GM23338 (cell line): ENCODE measurements at regions not wholly inside any gene's neighbourhood (a gene's known extent, or its start where the extent isn't known, plus 50 kb on each side); places are given as distances from the start of the nearest gene placed in this dataset.

Experiments used
- ATAC-seq: fragments of 200-7000 bp; cut with Tn5 transposase; 3 replicates; pipeline ENCODE4 v1.9.1; 2020
- DNase-seq: peaks from one replicate; pipeline ENCODE4 v3.0.0-alpha.2; 2015; ENCODE audit warnings: low spot score
- H2AFZ ChIP-seq: fragments of 200-600 bp; sonication (generic); 2 replicates; pipeline ENCODE4 v1.8.0; 2016; ENCODE audit warnings: antibody characterized with exemption, mild to moderate bottlenecking, moderate library complexity
- H3F3A ChIP-seq: fragments of 200-600 bp; sonication (generic); replicated peaks from 2 replicates; pipeline ENCODE4 v1.8.0; 2017; ENCODE audit warnings: antibody characterized with exemption, mixed run types, low read depth
- H3K27ac ChIP-seq: fragments of 200-600 bp; sonication (generic); 2 replicates; pipeline ENCODE4 v1.6.1; 2016; ENCODE audit warnings: low read depth
- H3K27me3 ChIP-seq: fragments of 200-600 bp; sonication (generic); 2 replicates; pipeline ENCODE4 v1.8.0; 2016; ENCODE audit warnings: mild to moderate bottlenecking, mixed run types, moderate library complexity; ENCODE audit not compliant: insufficient read depth
- H3K36me3 ChIP-seq: fragments of 200-600 bp; sonication (generic); 2 replicates; pipeline ENCODE4 v1.8.0; 2016; ENCODE audit warnings: mild to moderate bottlenecking; ENCODE audit not compliant: insufficient read depth
- H3K4me1 ChIP-seq: fragments of 200-600 bp; sonication (generic); 2 replicates; pipeline ENCODE4 v1.8.0; 2016; ENCODE audit warnings: mild to moderate bottlenecking, moderate library complexity; ENCODE audit not compliant: insufficient read depth
- H3K4me2 ChIP-seq: fragments of 200-600 bp; sonication (generic); 2 replicates; pipeline ENCODE4 v1.7.1; 2017; ENCODE audit warnings: mixed run types
- H3K4me3 ChIP-seq: fragments of 200-600 bp; sonication (generic); 2 replicates; pipeline ENCODE4 v1.6.1; 2016; ENCODE audit warnings: mixed run types
- H3K79me2 ChIP-seq: fragments of 200-600 bp; sonication (generic); replicated peaks from 2 replicates; pipeline ENCODE4 v1.8.0; 2017; ENCODE audit warnings: mild to moderate bottlenecking; ENCODE audit not compliant: insufficient read depth
- H3K9me2 ChIP-seq: fragments of 200-600 bp; sonication (generic); 2 replicates; pipeline ENCODE4 v1.8.0; 2017; ENCODE audit not compliant: insufficient read depth
- H4K20me1 ChIP-seq: fragments of 200-600 bp; sonication (generic); replicated peaks from 2 replicates; pipeline ENCODE4 v1.8.0; 2017; ENCODE audit warnings: mild to moderate bottlenecking; ENCODE audit not compliant: insufficient read depth
- H3K27ac Mint-ChIP-seq: 2 replicates; pipeline ENCODE4 v1.8.0; 2020; ENCODE audit warnings: inconsistent platforms, mild to moderate bottlenecking, moderate library complexity, mixed read lengths
- H3K27me3 Mint-ChIP-seq: 3 replicates; pipeline ENCODE4 v1.8.0; 2022; ENCODE audit warnings: low read depth, mild to moderate bottlenecking, moderate library complexity, mixed read lengths, inconsistent platforms; ENCODE audit not compliant: insufficient read depth, poor library complexity
- H3K36me3 Mint-ChIP-seq: 3 replicates; pipeline ENCODE4 v1.8.0; 2021; ENCODE audit warnings: low read depth, mild to moderate bottlenecking, inconsistent platforms, moderate library complexity, mixed read lengths
- H3K4me1 Mint-ChIP-seq: 3 replicates; pipeline ENCODE4 v1.8.0; 2020; ENCODE audit warnings: mild to moderate bottlenecking, inconsistent platforms, mixed read lengths
- H3K4me3 Mint-ChIP-seq: 3 replicates; pipeline ENCODE4 v1.8.0; 2021; ENCODE audit warnings: moderate library complexity, mild to moderate bottlenecking, inconsistent platforms, mixed read lengths
- H3K9me3 Mint-ChIP-seq: 3 replicates; pipeline ENCODE4 v1.8.0; 2020; ENCODE audit warnings: moderate library complexity, mild to moderate bottlenecking, inconsistent platforms, mixed read lengths
- CREB1 ChIP-seq: fragments of 250-450 bp; sonication (Bioruptor Pico); IDR thresholded peaks from 2 replicates; pipeline ENCODE4 v1.5.0; 2020; ENCODE audit warnings: low read depth, mild to moderate bottlenecking, moderate library complexity
- EZH2 ChIP-seq: fragments of 200-600 bp; sonication (generic); IDR thresholded peaks from one replicate; pipeline ENCODE4 v1.8.0; 2017; ENCODE audit warnings: antibody characterized with exemption, mild to moderate bottlenecking, low read depth; ENCODE audit not compliant: unreplicated experiment
- EZH2phosphoT487 ChIP-seq: fragments of 200-600 bp; sonication (generic); IDR thresholded peaks from one replicate; pipeline ENCODE4 v1.8.1; 2018; ENCODE audit warnings: antibody characterized with exemption; ENCODE audit not compliant: unreplicated experiment
- JUNB ChIP-seq: IDR thresholded peaks from one replicate; pipeline ENCODE4 v1.6.1; 2016; ENCODE audit warnings: antibody characterized with exemption; ENCODE audit not compliant: unreplicated experiment
- NANOG ChIP-seq: IDR thresholded peaks from 2 replicates; pipeline ENCODE4 v1.6.1; 2016; ENCODE audit warnings: antibody characterized with exemption, borderline replicate concordance
- POLR2AphosphoS5 ChIP-seq: IDR thresholded peaks from 2 replicates; pipeline ENCODE4 v1.6.1; 2016; ENCODE audit warnings: antibody characterized with exemption, low read depth
- STAT1 ChIP-seq: IDR thresholded peaks from one replicate; pipeline ENCODE4 v1.6.1; 2016; ENCODE audit warnings: antibody characterized with exemption; ENCODE audit not compliant: unreplicated experiment
- ZNF114 ChIP-seq: fragments of 250-450 bp; sonication (Bioruptor Pico); IDR thresholded peaks from 2 replicates; pipeline ENCODE4 v1.5.0; 2020; ENCODE audit warnings: mild to moderate bottlenecking, moderate library complexity
- ZNF331 ChIP-seq: fragments of 250-450 bp; sonication (Bioruptor Pico); IDR thresholded peaks from 2 replicates; pipeline ENCODE4 v1.5.0; 2020; ENCODE audit warnings: low read depth, mild to moderate bottlenecking, moderate library complexity
- TF ChIP-seq, protein P1 (sequence below), 2 experiments: fragments of 200-600 bp in 1 of 2; sonication (generic) in 1 of 2; conservative IDR thresholded peaks; 2 replicates each; pipeline versions ENCODE4 v1.5.1 to v1.6.1; 2016 to 2017; ENCODE audit warnings: antibody characterized with exemption in 2 of 2, low read depth in 2 of 2, mild to moderate bottlenecking in 2 of 2, moderate library complexity in 1 of 2
- TF ChIP-seq, protein P2 (sequence below): IDR thresholded peaks from 2 replicates; pipeline ENCODE4 v1.6.1; 2016; ENCODE audit warnings: antibody characterized with exemption
- TF ChIP-seq, protein P3 (sequence below): fragments of 250-450 bp; sonication (Bioruptor Pico); IDR thresholded peaks from 2 replicates; pipeline ENCODE4 v1.5.0; 2020; ENCODE audit warnings: mild to moderate bottlenecking, moderate library complexity
- TF ChIP-seq, protein P4 (sequence below): IDR thresholded peaks from one replicate; pipeline ENCODE4 v1.6.1; 2018; ENCODE audit warnings: antibody characterized with exemption; ENCODE audit not compliant: unreplicated experiment

DNA sequence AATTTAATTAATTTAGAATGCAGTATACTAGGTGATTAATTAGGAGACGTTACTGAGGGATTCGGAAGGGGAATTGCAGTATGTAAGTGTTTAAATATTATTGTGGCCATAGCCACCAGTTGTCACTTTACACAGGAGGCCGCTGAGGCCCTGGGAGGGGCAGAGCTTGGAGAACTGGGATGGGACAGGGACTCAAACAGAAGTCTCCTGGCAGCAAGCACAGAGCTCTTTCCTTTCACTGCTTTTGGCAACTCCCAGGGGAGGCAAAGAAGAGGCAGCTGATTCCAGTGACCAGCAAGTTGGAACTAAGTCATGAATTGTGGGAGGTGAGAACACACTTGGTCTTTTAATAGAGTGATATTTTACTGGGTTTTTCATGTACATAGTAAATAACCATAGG, 248.6 kb downstream of the RPLP1 start:
- no peak overlapping the region for H3K4me2 ChIP-seq
- H3K4me1 Mint-ChIP-seq: peaks cover 4% of the 10 kb centered on the region; the same call in 1 of the 3 replicates
- no peak for TF ChIP-seq ZNF331 (CRISPR knock-in tag)
- TF ChIP-seq EZH2: no peak
- TF ChIP-seq, protein P1, sequence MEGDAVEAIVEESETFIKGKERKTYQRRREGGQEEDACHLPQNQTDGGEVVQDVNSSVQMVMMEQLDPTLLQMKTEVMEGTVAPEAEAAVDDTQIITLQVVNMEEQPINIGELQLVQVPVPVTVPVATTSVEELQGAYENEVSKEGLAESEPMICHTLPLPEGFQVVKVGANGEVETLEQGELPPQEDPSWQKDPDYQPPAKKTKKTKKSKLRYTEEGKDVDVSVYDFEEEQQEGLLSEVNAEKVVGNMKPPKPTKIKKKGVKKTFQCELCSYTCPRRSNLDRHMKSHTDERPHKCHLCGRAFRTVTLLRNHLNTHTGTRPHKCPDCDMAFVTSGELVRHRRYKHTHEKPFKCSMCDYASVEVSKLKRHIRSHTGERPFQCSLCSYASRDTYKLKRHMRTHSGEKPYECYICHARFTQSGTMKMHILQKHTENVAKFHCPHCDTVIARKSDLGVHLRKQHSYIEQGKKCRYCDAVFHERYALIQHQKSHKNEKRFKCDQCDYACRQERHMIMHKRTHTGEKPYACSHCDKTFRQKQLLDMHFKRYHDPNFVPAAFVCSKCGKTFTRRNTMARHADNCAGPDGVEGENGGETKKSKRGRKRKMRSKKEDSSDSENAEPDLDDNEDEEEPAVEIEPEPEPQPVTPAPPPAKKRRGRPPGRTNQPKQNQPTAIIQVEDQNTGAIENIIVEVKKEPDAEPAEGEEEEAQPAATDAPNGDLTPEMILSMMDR (conservative IDR thresholded peaks at IDR 0.05; ENCODE audit: low read depth in 2 of 2): no peak
- TF ChIP-seq, protein P2, sequence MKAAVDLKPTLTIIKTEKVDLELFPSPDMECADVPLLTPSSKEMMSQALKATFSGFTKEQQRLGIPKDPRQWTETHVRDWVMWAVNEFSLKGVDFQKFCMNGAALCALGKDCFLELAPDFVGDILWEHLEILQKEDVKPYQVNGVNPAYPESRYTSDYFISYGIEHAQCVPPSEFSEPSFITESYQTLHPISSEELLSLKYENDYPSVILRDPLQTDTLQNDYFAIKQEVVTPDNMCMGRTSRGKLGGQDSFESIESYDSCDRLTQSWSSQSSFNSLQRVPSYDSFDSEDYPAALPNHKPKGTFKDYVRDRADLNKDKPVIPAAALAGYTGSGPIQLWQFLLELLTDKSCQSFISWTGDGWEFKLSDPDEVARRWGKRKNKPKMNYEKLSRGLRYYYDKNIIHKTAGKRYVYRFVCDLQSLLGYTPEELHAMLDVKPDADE: no peak
- no peak for TF ChIP-seq JUNB
- TF ChIP-seq STAT1: no peak
- TF ChIP-seq EZH2phosphoT487: no peak
- TF ChIP-seq, protein P3, sequence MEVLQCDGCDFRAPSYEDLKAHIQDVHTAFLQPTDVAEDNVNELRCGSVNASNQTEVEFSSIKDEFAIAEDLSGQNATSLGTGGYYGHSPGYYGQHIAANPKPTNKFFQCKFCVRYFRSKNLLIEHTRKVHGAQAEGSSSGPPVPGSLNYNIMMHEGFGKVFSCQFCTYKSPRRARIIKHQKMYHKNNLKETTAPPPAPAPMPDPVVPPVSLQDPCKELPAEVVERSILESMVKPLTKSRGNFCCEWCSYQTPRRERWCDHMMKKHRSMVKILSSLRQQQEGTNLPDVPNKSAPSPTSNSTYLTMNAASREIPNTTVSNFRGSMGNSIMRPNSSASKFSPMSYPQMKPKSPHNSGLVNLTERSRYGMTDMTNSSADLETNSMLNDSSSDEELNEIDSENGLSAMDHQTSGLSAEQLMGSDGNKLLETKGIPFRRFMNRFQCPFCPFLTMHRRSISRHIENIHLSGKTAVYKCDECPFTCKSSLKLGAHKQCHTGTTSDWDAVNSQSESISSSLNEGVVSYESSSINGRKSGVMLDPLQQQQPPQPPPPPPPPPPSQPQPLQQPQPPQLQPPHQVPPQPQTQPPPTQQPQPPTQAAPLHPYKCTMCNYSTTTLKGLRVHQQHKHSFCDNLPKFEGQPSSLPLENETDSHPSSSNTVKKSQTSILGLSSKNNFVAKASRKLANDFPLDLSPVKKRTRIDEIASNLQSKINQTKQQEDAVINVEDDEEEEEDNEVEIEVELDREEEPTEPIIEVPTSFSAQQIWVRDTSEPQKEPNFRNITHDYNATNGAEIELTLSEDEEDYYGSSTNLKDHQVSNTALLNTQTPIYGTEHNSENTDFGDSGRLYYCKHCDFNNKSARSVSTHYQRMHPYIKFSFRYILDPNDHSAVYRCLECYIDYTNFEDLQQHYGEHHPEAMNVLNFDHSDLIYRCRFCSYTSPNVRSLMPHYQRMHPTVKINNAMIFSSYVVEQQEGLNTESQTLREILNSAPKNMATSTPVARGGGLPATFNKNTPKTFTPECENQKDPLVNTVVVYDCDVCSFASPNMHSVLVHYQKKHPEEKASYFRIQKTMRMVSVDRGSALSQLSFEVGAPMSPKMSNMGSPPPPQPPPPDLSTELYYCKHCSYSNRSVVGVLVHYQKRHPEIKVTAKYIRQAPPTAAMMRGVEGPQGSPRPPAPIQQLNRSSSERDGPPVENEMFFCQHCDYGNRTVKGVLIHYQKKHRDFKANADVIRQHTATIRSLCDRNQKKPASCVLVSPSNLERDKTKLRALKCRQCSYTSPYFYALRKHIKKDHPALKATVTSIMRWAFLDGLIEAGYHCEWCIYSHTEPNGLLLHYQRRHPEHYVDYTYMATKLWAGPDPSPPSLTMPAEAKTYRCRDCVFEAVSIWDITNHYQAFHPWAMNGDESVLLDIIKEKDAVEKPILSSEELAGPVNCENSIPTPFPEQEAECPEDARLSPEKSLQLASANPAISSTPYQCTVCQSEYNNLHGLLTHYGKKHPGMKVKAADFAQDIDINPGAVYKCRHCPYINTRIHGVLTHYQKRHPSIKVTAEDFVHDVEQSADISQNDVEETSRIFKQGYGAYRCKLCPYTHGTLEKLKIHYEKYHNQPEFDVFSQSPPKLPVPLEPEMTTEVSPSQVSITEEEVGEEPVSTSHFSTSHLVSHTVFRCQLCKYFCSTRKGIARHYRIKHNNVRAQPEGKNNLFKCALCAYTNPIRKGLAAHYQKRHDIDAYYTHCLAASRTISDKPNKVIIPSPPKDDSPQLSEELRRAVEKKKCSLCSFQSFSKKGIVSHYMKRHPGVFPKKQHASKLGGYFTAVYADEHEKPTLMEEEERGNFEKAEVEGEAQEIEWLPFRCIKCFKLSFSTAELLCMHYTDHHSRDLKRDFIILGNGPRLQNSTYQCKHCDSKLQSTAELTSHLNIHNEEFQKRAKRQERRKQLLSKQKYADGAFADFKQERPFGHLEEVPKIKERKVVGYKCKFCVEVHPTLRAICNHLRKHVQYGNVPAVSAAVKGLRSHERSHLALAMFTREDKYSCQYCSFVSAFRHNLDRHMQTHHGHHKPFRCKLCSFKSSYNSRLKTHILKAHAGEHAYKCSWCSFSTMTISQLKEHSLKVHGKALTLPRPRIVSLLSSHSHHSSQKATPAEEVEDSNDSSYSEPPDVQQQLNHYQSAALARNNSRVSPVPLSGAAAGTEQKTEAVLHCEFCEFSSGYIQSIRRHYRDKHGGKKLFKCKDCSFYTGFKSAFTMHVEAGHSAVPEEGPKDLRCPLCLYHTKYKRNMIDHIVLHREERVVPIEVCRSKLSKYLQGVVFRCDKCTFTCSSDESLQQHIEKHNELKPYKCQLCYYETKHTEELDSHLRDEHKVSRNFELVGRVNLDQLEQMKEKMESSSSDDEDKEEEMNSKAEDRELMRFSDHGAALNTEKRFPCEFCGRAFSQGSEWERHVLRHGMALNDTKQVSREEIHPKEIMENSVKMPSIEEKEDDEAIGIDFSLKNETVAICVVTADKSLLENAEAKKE: no peak
- TF ChIP-seq POLR2AphosphoS5: no peak
- no peak for TF ChIP-seq CREB1 (CRISPR knock-in tag)
- TF ChIP-seq NANOG: no peak
- TF ChIP-seq, protein P4, sequence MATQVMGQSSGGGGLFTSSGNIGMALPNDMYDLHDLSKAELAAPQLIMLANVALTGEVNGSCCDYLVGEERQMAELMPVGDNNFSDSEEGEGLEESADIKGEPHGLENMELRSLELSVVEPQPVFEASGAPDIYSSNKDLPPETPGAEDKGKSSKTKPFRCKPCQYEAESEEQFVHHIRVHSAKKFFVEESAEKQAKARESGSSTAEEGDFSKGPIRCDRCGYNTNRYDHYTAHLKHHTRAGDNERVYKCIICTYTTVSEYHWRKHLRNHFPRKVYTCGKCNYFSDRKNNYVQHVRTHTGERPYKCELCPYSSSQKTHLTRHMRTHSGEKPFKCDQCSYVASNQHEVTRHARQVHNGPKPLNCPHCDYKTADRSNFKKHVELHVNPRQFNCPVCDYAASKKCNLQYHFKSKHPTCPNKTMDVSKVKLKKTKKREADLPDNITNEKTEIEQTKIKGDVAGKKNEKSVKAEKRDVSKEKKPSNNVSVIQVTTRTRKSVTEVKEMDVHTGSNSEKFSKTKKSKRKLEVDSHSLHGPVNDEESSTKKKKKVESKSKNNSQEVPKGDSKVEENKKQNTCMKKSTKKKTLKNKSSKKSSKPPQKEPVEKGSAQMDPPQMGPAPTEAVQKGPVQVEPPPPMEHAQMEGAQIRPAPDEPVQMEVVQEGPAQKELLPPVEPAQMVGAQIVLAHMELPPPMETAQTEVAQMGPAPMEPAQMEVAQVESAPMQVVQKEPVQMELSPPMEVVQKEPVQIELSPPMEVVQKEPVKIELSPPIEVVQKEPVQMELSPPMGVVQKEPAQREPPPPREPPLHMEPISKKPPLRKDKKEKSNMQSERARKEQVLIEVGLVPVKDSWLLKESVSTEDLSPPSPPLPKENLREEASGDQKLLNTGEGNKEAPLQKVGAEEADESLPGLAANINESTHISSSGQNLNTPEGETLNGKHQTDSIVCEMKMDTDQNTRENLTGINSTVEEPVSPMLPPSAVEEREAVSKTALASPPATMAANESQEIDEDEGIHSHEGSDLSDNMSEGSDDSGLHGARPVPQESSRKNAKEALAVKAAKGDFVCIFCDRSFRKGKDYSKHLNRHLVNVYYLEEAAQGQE: no peak
- no peak for TF ChIP-seq ZNF114 (CRISPR knock-in tag)
- no peaks in the 10 kb centered on the region; the same call in 2 of the 3 replicates for H3K9me3 Mint-ChIP-seq
- no peaks in the 10 kb centered on the region for H3K36me3 Mint-ChIP-seq
- H3F3A ChIP-seq: no peaks in the 10 kb centered on the region
- ATAC-seq (no peak), DNase-seq (no peak)
- H3K9me2 ChIP-seq: no peaks in the 10 kb centered on the region
- no peaks in the 10 kb centered on the region for H3K27me3 Mint-ChIP-seq
- H3K36me3 ChIP-seq: no peaks in the 10 kb centered on the region
- H3K4me3 ChIP-seq: no peak overlapping the region
- no peaks in the 10 kb centered on the region for H3K4me1 ChIP-seq
- H3K27ac ChIP-seq: no peak overlapping the region
- no peak overlapping the region for H3K27ac Mint-ChIP-seq
- no peak overlapping the region for H2AFZ ChIP-seq
- no peaks in the 10 kb centered on the region for H4K20me1 ChIP-seq
- no peak overlapping the region for H3K4me3 Mint-ChIP-seq
- no peaks in the 10 kb centered on the region for H3K79me2 ChIP-seq
- no peaks in the 10 kb centered on the region for H3K27me3 ChIP-seq
